HCT116 (cell line): ENCODE measurements at regions not wholly inside any gene's neighbourhood (a gene's known extent, or its start where the extent isn't known, plus 50 kb on each side); places are given as distances from the start of the nearest gene placed in this dataset.
"Not testable (repeated sequence)": the region's sequence is repeated elsewhere in the genome, so short reads cannot be mapped to it uniquely, and the experiment has no call there.

Experiments
- ELF1 ChIP-seq: IDR thresholded peaks from 2 replicates; pipeline ENCODE4 v1.6.1; 2012; ENCODE audit warnings: low read depth, borderline replicate concordance
- EZH2 ChIP-seq: fragments of 200-600 bp; sonication (generic); IDR thresholded peaks from 2 replicates; pipeline ENCODE4 v1.6.1; 2017; ENCODE audit warnings: antibody characterized with exemption, mixed run types
- EZH2phosphoT487 ChIP-seq: fragments of 200-600 bp; IDR thresholded peaks from 2 replicates; pipeline ENCODE4 v1.6.1; 2018; ENCODE audit warnings: antibody characterized with exemption, borderline replicate concordance
- POLR2A ChIP-seq: IDR thresholded peaks from 2 replicates; pipeline ENCODE4 v1.7.0; 2011; ENCODE audit warnings: borderline replicate concordance; ENCODE audit not compliant: insufficient read depth, insufficient read length; ENCODE audit errors: extremely low read depth
- TF ChIP-seq, protein P1 (sequence below), 3 experiments: fragments of 200-600 bp in 1 of 3; sonication (generic) in 1 of 3; IDR thresholded peaks in 2 of 3; conservative IDR thresholded peaks in 1 of 3; 2 replicates each; pipeline ENCODE4 v1.5.1; 2012 to 2017; ENCODE audit warnings: low read depth in 2 of 3, low read length in 2 of 3, antibody characterized with exemption in 1 of 3, borderline replicate concordance in 1 of 3, control low read depth in 1 of 3, mild to moderate bottlenecking in 1 of 3, mixed read lengths in 1 of 3, mixed run types in 1 of 3, moderate library complexity in 1 of 3; ENCODE audit not compliant: insufficient read depth in 1 of 3

DNA sequence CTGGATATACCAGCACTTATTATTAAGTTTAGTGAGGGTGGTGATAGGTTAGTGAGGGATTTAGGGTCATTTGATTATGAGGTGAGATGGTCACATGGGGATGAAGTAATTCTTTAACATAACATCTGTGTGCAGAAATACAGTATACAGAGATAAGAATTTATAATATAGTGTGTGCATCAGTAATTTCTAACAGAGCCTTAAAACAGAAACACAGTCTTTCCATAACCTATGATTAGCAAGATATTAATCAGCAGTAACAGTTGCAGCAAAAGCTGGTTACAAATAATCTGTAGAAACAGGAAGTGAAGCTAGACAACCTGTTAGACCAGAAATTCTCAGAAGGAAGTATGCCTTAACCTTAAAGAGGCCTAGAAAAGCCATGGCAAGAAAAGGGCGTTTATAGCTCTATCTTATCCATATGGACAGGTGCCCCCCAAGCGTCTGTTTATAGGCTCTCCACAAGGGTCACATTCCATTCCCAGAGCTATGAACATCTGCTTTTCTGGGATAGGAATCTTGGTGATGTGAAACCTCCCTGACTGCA, 112.5 kb upstream of the WSB1 start:
- TF ChIP-seq, protein P1, sequence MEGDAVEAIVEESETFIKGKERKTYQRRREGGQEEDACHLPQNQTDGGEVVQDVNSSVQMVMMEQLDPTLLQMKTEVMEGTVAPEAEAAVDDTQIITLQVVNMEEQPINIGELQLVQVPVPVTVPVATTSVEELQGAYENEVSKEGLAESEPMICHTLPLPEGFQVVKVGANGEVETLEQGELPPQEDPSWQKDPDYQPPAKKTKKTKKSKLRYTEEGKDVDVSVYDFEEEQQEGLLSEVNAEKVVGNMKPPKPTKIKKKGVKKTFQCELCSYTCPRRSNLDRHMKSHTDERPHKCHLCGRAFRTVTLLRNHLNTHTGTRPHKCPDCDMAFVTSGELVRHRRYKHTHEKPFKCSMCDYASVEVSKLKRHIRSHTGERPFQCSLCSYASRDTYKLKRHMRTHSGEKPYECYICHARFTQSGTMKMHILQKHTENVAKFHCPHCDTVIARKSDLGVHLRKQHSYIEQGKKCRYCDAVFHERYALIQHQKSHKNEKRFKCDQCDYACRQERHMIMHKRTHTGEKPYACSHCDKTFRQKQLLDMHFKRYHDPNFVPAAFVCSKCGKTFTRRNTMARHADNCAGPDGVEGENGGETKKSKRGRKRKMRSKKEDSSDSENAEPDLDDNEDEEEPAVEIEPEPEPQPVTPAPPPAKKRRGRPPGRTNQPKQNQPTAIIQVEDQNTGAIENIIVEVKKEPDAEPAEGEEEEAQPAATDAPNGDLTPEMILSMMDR (IDR thresholded peaks at IDR 0.05 in 2 of 3, conservative IDR thresholded peaks at IDR 0.05 in 1 of 3; ENCODE audit: borderline replicate concordance in 1 of 3, insufficient read depth in 1 of 3, low read depth in 2 of 3, low read length in 2 of 3), result not testable (repeated sequence)
- TF ChIP-seq EZH2, POLR2A, ELF1, EZH2phosphoT487: not testable (repeated sequence)
